ENCODE measurements at regions not wholly inside any gene's neighbourhood (a gene's known extent, or its start where the extent isn't known, plus 50 kb on each side); places are given as distances from the start of the nearest gene placed in this dataset.
A peak's percentile ranks its signal among the peaks of the same experiment; 100 is the strongest.

GRCh38 chr4:3689576-3690550, 76.3 kb upstream of the ADRA2C start:
- intact Hi-C loops (cut with DNase I), result no loop called here
- WGBS, 3 donors, result 86 to 88% (median 86%) methylated on average over 41 of the region's 41 CpGs
- no peaks in the 10 kb centered on the region for H3K9me3 ChIP-seq
- DNase-seq, result peak in 2 of 5 donors; percentile 7 to 16
- H3K4me1 ChIP-seq (ENCODE audit: insufficient read depth), result no peaks in the 10 kb centered on the region
- H3K4me3 ChIP-seq, result no peak overlapping the region
- no peaks in the 10 kb centered on the region for H3K27me3 ChIP-seq
- no peak for TF ChIP-seq EP300 (IDR thresholded peaks at IDR 0.05)
- no peak for TF ChIP-seq CTCF (IDR thresholded peaks at IDR 0.05)
- H3K27ac ChIP-seq, result no peak overlapping the region
- no peaks in the 10 kb centered on the region for H3K36me3 ChIP-seq

GRCh38 chr4:3689006-3689405, 77.2 kb upstream of the ADRA2C start:
- Histone ChIP-seq H3K27ac (no peak overlapping the region), H3K36me3 (no peaks in the 10 kb centered on the region), H3K4me1 (ENCODE audit: insufficient read depth) (no peaks in the 10 kb centered on the region), H3K4me3 (no peak overlapping the region), H3K27me3 (no peaks in the 10 kb centered on the region), H3K9me3 (no peaks in the 10 kb centered on the region)
- intact Hi-C loops (cut with DNase I), result no loop called here
- peak in 1 of 5 donors; percentile 4 for DNase-seq
- WGBS, 3 donors, result 79 to 85% (median 84%) methylated on average over 21 of the region's 21 CpGs
- TF ChIP-seq CTCF (IDR thresholded peaks at IDR 0.05) (no peak), POLR2A (IDR thresholded peaks at IDR 0.05) (no peak), EP300 (IDR thresholded peaks at IDR 0.05) (no peak)

- Histone ChIP-seq H3K27me3 (no peaks in the 10 kb centered on the region), H3K4me1 (ENCODE audit: insufficient read depth) (no peaks in the 10 kb centered on the region), H3K9me3 (no peaks in the 10 kb centered on the region), H3K36me3 (no peaks in the 10 kb centered on the region), H3K4me3 (no peak overlapping the region), H3K27ac (no peak overlapping the region)
- intact Hi-C loops (cut with DNase I), result no loop called here
- TF ChIP-seq CTCF (IDR thresholded peaks at IDR 0.05) (no peak), POLR2A (IDR thresholded peaks at IDR 0.05) (no peak), EP300 (IDR thresholded peaks at IDR 0.05) (no peak)
- WGBS, 3 donors, result 86 to 90% (median 88%) methylated on average over 24 of the region's 24 CpGs
- peak in 1 of 5 donors; percentile 5 for DNase-seq
These were observed 77.9 kb upstream of the ADRA2C start for GRCh38 chr4:3688018-3688998.

GRCh38 chr4:3687538-3687937, 78.6 kb upstream of the ADRA2C start:
- 80 to 84% (median 82%) methylated on average over 13 of the region's 13 CpGs for WGBS, 3 donors
- Histone ChIP-seq H3K4me3 (no peak overlapping the region), H3K4me1 (ENCODE audit: insufficient read depth) (no peaks in the 10 kb centered on the region), H3K36me3 (no peaks in the 10 kb centered on the region), H3K27me3 (no peaks in the 10 kb centered on the region), H3K9me3 (no peaks in the 10 kb centered on the region), H3K27ac (no peak overlapping the region)
- TF ChIP-seq EP300 (IDR thresholded peaks at IDR 0.05), result no peak
- TF ChIP-seq POLR2A (IDR thresholded peaks at IDR 0.05), result no peak
- no peak for TF ChIP-seq CTCF (IDR thresholded peaks at IDR 0.05)
- intact Hi-C loops (cut with DNase I), result no loop called here
- peak in 2 of 5 donors; percentile 1 to 21 for DNase-seq

All from ovary (tissue), 7 donors.